ENCODE measurements at regions not wholly inside any gene's neighbourhood (a gene's known extent, or its start where the extent isn't known, plus 50 kb on each side); places are given as distances from the start of the nearest gene placed in this dataset.

GRCh38 chrX:125826774-125827451 is 339.2 kb downstream of the DCAF12L2 start:
- no peaks in the 10 kb centered on the region for H3K27me3 ChIP-seq
- H3K4me1 ChIP-seq, result no peaks in the 10 kb centered on the region
- intact Hi-C loops (cut with DNase I; ENCODE audit: low total_unique reads), result no loop called here
- no peak for DNase-seq (ENCODE audit: low spot score in 2 of 2)
- no peaks in the 10 kb centered on the region for H3K36me3 ChIP-seq
- H3K4me3 ChIP-seq, result no peak overlapping the region
- H3K27ac ChIP-seq, result no peak overlapping the region
- peaks cover 0 to 10% of the 10 kb centered on the region in 2 donors for H3K9me3 ChIP-seq
- TF ChIP-seq POLR2AphosphoS5 (IDR thresholded peaks at IDR 0.05) (no peak), CTCF (IDR thresholded peaks at IDR 0.05) (no peak), POLR2A (IDR thresholded peaks at IDR 0.05) (no peak)

- intact Hi-C loops (cut with DNase I; ENCODE audit: low total_unique reads), result no loop called here
Measured at GRCh38 chrX:125846271-125846670, 319.8 kb downstream of the DCAF12L2 start.

GRCh38 chrX:125850693-125851092 is 315.4 kb downstream of the DCAF12L2 start:
- Histone ChIP-seq H3K4me3 (no peak overlapping the region), H3K27ac (no peak overlapping the region), H3K9me3 (no peaks in the 10 kb centered on the region), H3K36me3 (no peaks in the 10 kb centered on the region), H3K4me1 (no peaks in the 10 kb centered on the region), H3K27me3 (no peaks in the 10 kb centered on the region)
- TF ChIP-seq POLR2AphosphoS5 (IDR thresholded peaks at IDR 0.05), result no peak
- no peak for TF ChIP-seq POLR2A (IDR thresholded peaks at IDR 0.05)
- TF ChIP-seq CTCF (IDR thresholded peaks at IDR 0.05), result no peak
- no peak for DNase-seq (ENCODE audit: low spot score in 2 of 2)
- intact Hi-C loops (cut with DNase I; ENCODE audit: low total_unique reads), result no loop called here

More at GRCh38 chrX:125846271-125846670, 319.8 kb downstream of the DCAF12L2 start:
- Histone ChIP-seq H3K4me1 (no peaks in the 10 kb centered on the region), H3K27ac (no peak overlapping the region), H3K27me3 (no peaks in the 10 kb centered on the region), H3K9me3 (no peaks in the 10 kb centered on the region), H3K36me3 (no peaks in the 10 kb centered on the region), H3K4me3 (no peak overlapping the region)
- TF ChIP-seq CTCF (IDR thresholded peaks at IDR 0.05), result no peak
- no peak for TF ChIP-seq POLR2A (IDR thresholded peaks at IDR 0.05)
- TF ChIP-seq POLR2AphosphoS5 (IDR thresholded peaks at IDR 0.05), result no peak
- no peak for DNase-seq (ENCODE audit: low spot score in 2 of 2)

- Histone ChIP-seq H3K36me3 (no peaks in the 10 kb centered on the region), H3K4me3 (no peak overlapping the region), H3K27me3 (no peaks in the 10 kb centered on the region), H3K9me3 (peaks cover 7 to 31% of the 10 kb centered on the region in 2 donors), H3K4me1 (no peaks in the 10 kb centered on the region), H3K27ac (no peak overlapping the region)
- TF ChIP-seq POLR2AphosphoS5 (IDR thresholded peaks at IDR 0.05) (no peak), POLR2A (IDR thresholded peaks at IDR 0.05) (no peak), CTCF (IDR thresholded peaks at IDR 0.05) (no peak)
- intact Hi-C loops (cut with DNase I; ENCODE audit: low total_unique reads), result no loop called here
- no peak for DNase-seq (ENCODE audit: low spot score in 2 of 2)
Measured at GRCh38 chrX:125883169-125883568, 282.9 kb downstream of the DCAF12L2 start.

GRCh38 chrX:125894947-125895346 is 271.1 kb downstream of the DCAF12L2 start:
- Histone ChIP-seq H3K27ac (no peak overlapping the region), H3K4me3 (no peak overlapping the region), H3K36me3 (no peaks in the 10 kb centered on the region), H3K4me1 (no peaks in the 10 kb centered on the region), H3K9me3 (no peaks in the 10 kb centered on the region), H3K27me3 (no peaks in the 10 kb centered on the region)
- DNase-seq (ENCODE audit: low spot score in 2 of 2), result no peak
- intact Hi-C loops (cut with DNase I; ENCODE audit: low total_unique reads), result no loop called here
- TF ChIP-seq POLR2A (IDR thresholded peaks at IDR 0.05) (no peak), CTCF (IDR thresholded peaks at IDR 0.05) (no peak), POLR2AphosphoS5 (IDR thresholded peaks at IDR 0.05) (no peak)
